ENCODE measurements at regions not wholly inside any gene's neighbourhood (a gene's known extent, or its start where the extent isn't known, plus 50 kb on each side); places are given as distances from the start of the nearest gene placed in this dataset.
"Not testable (repeated sequence)": the region's sequence is repeated elsewhere in the genome, so short reads cannot be mapped to it uniquely, and the experiment has no call there.

- H3K27me3 ChIP-seq: no peaks in the 10 kb centered on the region
- no peak for DNase-seq
- no peak for TF ChIP-seq CTCF (IDR thresholded peaks at IDR 0.05)
- no peak overlapping the region for H3K27ac ChIP-seq
- intact Hi-C loops (cut with DNase I): no loop called here
- no peak overlapping the region for H3K4me3 ChIP-seq
- no peaks in the 10 kb centered on the region for H3K36me3 ChIP-seq
- no peak for FAIRE-seq
- no peaks in the 10 kb centered on the region for H3K4me1 ChIP-seq
- ATAC-seq: no peak
- H3K9me3 ChIP-seq: no peaks in the 10 kb centered on the region
- WGBS, 2 donors: 60 to 73% methylated on average over 5 of the region's 5 CpGs
These were observed 267.3 kb upstream of the TBL1XR1 start for GRCh38 chr3:177464392-177465256.

- Histone ChIP-seq H3K27ac (no peak overlapping the region), H3K36me3 (no peaks in the 10 kb centered on the region), H3K4me1 (no peaks in the 10 kb centered on the region), H3K9me3 (no peaks in the 10 kb centered on the region), H3K27me3 (no peaks in the 10 kb centered on the region), H3K4me3 (no peak overlapping the region)
- WGBS, 2 donors: 78 to 81% methylated on average over 4 of the region's 4 CpGs
- intact Hi-C loops (cut with DNase I): no loop called here
- TF ChIP-seq CTCF (IDR thresholded peaks at IDR 0.05): no peak
- FAIRE-seq: peak; percentile 5
- DNase-seq: no peak
- ATAC-seq: peak in 1 of 4 donors; percentile 51
These were observed 268.0 kb upstream of the TBL1XR1 start for GRCh38 chr3:177465257-177465642.

DNA sequence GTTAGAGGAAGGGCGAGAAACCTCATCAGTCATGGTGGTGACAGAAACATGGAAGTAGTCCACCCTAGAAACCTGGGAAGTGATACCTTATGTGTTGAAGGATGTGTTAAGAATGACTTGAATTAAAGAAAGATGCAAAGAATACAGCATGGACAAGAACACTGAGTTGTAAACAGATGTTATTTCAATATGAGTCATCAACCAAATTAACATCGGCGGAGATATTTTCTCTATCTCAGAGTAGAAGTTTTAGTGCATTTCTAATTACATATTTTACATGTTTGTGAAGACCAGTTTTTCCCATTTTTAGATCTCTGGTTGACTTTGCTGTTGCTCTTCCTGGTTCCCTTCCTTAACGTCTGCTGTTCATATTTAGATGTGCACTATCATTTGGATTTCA, 268.8 kb upstream of the TBL1XR1 start:
- WGBS, 2 donors: 87 to 89% methylated on average over 4 of the region's 4 CpGs

GRCh38 chr3:177466622-177467021, 269.3 kb upstream of the TBL1XR1 start:
- FAIRE-seq; H3K27me3 ChIP-seq; H3K36me3 ChIP-seq; H3K9me3 ChIP-seq; H3K4me1 ChIP-seq; H3K27ac ChIP-seq; intact Hi-C loops (cut with DNase I); DNase-seq; H3K4me3 ChIP-seq; ATAC-seq: not testable (repeated sequence)
- WGBS, 2 donors: 97 to 100% methylated on average over 5 of the region's 5 CpGs

More for the DNA sequence above, 268.8 kb upstream of the TBL1XR1 start:
- DNase-seq (no peak), ATAC-seq (no peak), FAIRE-seq (no peak)
- Histone ChIP-seq H3K27me3 (no peaks in the 10 kb centered on the region), H3K36me3 (no peaks in the 10 kb centered on the region), H3K4me1 (no peaks in the 10 kb centered on the region), H3K4me3 (no peak overlapping the region), H3K9me3 (no peaks in the 10 kb centered on the region), H3K27ac (no peak overlapping the region)
- TF ChIP-seq CTCF (IDR thresholded peaks at IDR 0.05): no peak
- intact Hi-C loops (cut with DNase I): no loop called here

DNA sequence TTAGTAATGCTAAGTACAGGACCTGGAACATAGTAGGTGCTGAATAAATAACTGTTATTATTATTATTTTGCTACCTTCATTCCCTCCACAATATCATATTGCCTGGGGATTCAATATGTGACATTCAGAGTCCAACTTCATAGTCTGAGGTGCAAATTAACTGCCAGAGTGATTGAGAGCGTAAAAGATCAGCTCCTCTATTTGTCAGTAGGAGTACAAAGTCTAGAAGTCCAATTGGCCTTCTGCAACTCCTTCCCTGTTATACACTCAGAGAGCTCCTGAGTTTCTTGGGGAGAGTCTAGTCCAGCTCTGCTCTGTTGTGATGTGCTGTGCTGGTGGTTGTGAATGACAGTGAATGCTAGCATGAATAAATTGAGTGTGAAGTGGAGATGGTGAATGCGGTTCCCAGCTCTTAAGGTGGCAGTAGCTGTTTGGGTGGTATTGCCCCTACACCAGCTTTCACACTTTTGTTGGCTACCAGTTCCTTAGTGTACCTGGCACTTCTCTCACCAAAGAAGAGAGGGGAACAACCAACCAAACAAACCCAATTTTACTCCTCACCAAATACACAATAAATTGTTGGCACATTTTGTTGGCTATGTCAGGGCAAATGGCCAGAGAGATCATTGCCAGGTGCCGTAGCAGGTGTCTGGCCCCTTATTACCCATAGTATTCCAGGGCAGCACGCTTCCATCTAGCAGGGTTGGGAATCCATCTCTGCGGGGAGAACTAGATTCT, 270.1 kb upstream of the TBL1XR1 start:
- H3K4me1 ChIP-seq: no peaks in the 10 kb centered on the region
- 87 to 88% methylated on average over 5 of the region's 5 CpGs for WGBS, 2 donors
- H3K27ac ChIP-seq: no peak overlapping the region
- H3K4me3 ChIP-seq: no peak overlapping the region
- DNase-seq: no peak
- H3K9me3 ChIP-seq: no peaks in the 10 kb centered on the region
- no peak for TF ChIP-seq CTCF (IDR thresholded peaks at IDR 0.05)
- no peak for ATAC-seq
- FAIRE-seq: no peak
- H3K36me3 ChIP-seq: no peaks in the 10 kb centered on the region
- intact Hi-C loops (cut with DNase I): no loop called here
- no peaks in the 10 kb centered on the region for H3K27me3 ChIP-seq

Measured in pancreas (tissue), 10 donors.